Kidney (tissue), 13 donors: ENCODE measurements at regions not wholly inside any gene's neighbourhood (a gene's known extent, or its start where the extent isn't known, plus 50 kb on each side); places are given as distances from the start of the nearest gene placed in this dataset.

Source experiments
- DNase-seq, 5 donors: peaks; one replicate each; pipeline ENCODE4 v3.0.0-alpha.2; 2013 to 2020
- FAIRE-seq: peaks from 2 replicates; lab custom pipeline; 2012; peaks lifted over from hg19 to GRCh38; lab: Jason Lieb, UNC
- H3K27ac ChIP-seq, 2 donors: one replicate each; pipeline ENCODE4 v1.7.0; 2013; ENCODE audit warnings: low read depth in 2 of 2, low read length in 2 of 2, inconsistent platforms in 1 of 2
- H3K27me3 ChIP-seq: one replicate; pipeline ENCODE4 v1.7.1; 2013; ENCODE audit warnings: low read length, inconsistent platforms; ENCODE audit not compliant: control insufficient read depth, insufficient read depth
- H3K36me3 ChIP-seq, 3 donors: one replicate each; pipeline versions ENCODE4 v1.7.0 to v1.7.1; 2013; ENCODE audit warnings: low read length in 3 of 3, control low read depth in 1 of 3, inconsistent platforms in 1 of 3; ENCODE audit not compliant: insufficient read depth in 3 of 3, control insufficient read depth in 2 of 3
- H3K4me1 ChIP-seq, 3 donors: one replicate each; pipeline versions ENCODE4 v1.7.0 to v1.7.1; 2013; ENCODE audit warnings: low read length in 3 of 3, inconsistent platforms in 1 of 3, low read depth in 1 of 3; ENCODE audit not compliant: control insufficient read depth in 2 of 3, insufficient read depth in 2 of 3
- H3K4me3 ChIP-seq, 3 donors: one replicate each; pipeline versions ENCODE4 v1.7.0 to v1.8.1; 2013; ENCODE audit warnings: low read length in 3 of 3, control low read depth in 1 of 3, inconsistent platforms in 1 of 3
- H3K9ac ChIP-seq, 3 donors: one replicate each; pipeline versions ENCODE4 v1.7.0 to v1.7.1; 2013; ENCODE audit warnings: low read length in 3 of 3, control low read depth in 1 of 3, inconsistent platforms in 1 of 3
- H3K9me3 ChIP-seq, 3 donors: one replicate each; pipeline versions ENCODE4 v1.7.0 to v1.7.1; 2013; ENCODE audit warnings: low read length in 3 of 3, control low read depth in 1 of 3, inconsistent platforms in 1 of 3; ENCODE audit not compliant: control insufficient read depth in 2 of 3, insufficient read depth in 1 of 3
- intact Hi-C: fragments of 100-400 bp; cut with DNase I; formaldehyde crosslinking; loops from one replicate; pipeline ENCODE4 v1.11.1; 2022
- TF ChIP-seq, protein P1 (sequence below): IDR thresholded peaks from 3 replicates; pipeline ENCODE4 v1.5.1; 2012; ENCODE audit warnings: mild to moderate bottlenecking, moderate library complexity, borderline replicate concordance; ENCODE audit not compliant: insufficient read depth; ENCODE audit errors: extremely low read depth
- donor health status: control.
- donor health status: control.
- donor health status: control.
- donor health status: control.
- donor health status: control.
- donor health status: DM: yes; HTN: yes; CAD: no.
- donor health status: Normal renal cell carcinoma (clear cell type).

DNA sequence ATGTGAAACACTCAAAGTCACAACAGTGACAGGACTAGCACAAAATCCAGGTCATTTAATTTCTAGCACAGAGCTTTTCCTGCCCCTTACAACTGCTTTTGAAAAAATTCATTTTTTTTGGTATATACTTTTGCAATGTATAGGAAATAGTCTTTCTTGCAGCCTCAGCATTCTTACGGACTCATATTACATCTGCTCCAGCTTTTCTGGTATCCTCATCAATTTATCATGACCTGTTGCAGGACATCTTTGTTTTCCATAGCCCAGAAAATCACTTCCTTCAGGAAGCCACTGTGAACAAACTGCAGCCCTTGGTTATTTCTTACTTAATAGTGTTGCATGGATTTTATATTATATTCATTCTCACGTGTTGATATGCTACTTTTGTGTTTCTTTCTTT lies 347.9 kb upstream of the MTPN start:
- Histone ChIP-seq H3K36me3 (no peaks in the 10 kb centered on the region), H3K9ac (no peak overlapping the region), H3K27ac (no peak overlapping the region), H3K9me3 (no peaks in the 10 kb centered on the region), H3K27me3 (no peaks in the 10 kb centered on the region), H3K4me1 (no peaks in the 10 kb centered on the region), H3K4me3 (no peak overlapping the region)
- intact Hi-C loops: no loop called here
- TF ChIP-seq, protein P1, sequence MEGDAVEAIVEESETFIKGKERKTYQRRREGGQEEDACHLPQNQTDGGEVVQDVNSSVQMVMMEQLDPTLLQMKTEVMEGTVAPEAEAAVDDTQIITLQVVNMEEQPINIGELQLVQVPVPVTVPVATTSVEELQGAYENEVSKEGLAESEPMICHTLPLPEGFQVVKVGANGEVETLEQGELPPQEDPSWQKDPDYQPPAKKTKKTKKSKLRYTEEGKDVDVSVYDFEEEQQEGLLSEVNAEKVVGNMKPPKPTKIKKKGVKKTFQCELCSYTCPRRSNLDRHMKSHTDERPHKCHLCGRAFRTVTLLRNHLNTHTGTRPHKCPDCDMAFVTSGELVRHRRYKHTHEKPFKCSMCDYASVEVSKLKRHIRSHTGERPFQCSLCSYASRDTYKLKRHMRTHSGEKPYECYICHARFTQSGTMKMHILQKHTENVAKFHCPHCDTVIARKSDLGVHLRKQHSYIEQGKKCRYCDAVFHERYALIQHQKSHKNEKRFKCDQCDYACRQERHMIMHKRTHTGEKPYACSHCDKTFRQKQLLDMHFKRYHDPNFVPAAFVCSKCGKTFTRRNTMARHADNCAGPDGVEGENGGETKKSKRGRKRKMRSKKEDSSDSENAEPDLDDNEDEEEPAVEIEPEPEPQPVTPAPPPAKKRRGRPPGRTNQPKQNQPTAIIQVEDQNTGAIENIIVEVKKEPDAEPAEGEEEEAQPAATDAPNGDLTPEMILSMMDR: no peak
- FAIRE-seq: no peak
- DNase-seq: no peak

DNA sequence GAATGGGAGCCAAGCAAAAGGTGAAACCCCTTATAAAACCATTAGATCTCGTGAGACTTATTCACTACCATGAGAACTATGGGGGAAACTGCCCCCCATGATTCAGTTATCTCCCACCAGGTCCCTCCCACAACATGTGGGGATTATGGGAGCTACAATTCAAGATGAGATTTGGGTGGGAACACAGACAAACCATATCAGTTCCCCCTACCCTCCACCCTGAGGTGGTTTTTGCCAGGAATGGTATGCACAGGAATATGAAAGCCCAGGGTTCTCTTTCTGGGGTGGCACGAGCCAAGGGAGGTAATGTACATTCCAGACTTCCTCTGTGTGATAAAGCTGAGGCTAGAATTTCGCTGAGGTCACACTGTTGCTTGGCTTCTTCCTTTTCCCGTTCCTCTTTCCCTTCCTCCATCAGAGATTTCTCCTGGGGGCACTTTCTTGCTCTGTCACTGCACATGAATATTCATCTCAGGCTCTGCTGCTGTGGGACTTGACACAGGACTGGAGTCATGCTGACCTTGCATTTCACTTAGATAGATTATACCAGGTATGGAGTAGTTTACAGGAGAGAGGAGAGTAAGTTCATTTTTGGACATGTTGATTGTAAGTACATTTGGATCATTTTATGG lies 347.0 kb upstream of the MTPN start:
- Histone ChIP-seq H3K36me3 (no peaks in the 10 kb centered on the region), H3K4me1 (no peaks in the 10 kb centered on the region), H3K9ac (no peak overlapping the region), H3K9me3 (no peaks in the 10 kb centered on the region), H3K4me3 (no peak overlapping the region), H3K27ac (no peak overlapping the region), H3K27me3 (no peaks in the 10 kb centered on the region)
- intact Hi-C loops: no loop called here
- TF ChIP-seq, protein P1: no peak
- DNase-seq: no peak
- FAIRE-seq: no peak

DNA sequence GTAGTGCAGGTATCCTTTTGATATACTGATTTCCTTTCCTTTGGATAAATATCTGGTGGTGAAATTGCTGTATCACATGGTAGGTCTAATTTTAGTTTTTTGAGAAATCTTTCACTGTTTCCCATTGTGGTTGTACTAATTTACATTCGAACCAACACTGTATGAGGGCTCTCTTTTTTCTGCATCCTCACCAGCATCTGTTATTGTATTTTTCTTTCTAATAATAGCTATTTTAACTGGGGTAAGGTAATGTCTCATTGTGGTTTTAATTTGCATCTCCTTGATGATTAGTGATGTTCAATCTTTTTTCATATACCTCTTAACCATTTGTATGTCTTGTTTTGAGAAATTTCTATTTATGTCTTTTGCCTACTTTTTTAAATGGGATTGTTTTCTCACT lies 335.4 kb upstream of the MTPN start:
- intact Hi-C loops: no loop called here
- TF ChIP-seq, protein P1: no peak

DNA sequence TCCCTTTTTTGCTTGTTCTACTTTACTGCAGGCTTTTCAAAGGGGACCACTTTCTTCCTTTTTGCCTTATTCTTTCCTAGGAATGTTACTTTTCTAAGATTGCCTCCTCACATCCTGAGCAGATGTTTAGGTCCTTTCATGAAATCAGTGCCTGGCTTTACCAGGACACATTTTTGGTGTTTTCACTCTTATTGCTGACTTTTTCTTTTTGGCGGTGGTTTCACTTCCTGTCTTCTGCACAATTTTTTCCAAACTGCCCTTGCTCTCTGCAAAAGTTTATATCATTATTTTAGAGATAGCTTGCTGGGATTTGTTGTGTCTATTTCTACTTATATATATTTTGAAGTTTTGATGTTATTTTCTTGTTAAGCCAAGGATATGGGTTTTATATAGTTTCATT lies 332.2 kb upstream of the MTPN start:
- Histone ChIP-seq H3K9ac (no peak overlapping the region), H3K9me3 (peaks cover 0 to 2% (median 0%) of the 10 kb centered on the region in 3 donors), H3K4me1 (no peaks in the 10 kb centered on the region), H3K27ac (no peak overlapping the region), H3K36me3 (no peaks in the 10 kb centered on the region), H3K4me3 (no peak overlapping the region), H3K27me3 (no peaks in the 10 kb centered on the region)
- intact Hi-C loops: no loop called here
- DNase-seq: no peak
- TF ChIP-seq, protein P1: no peak
- FAIRE-seq: no peak

More for the DNA sequence above, 335.4 kb upstream of the MTPN start:
- Histone ChIP-seq H3K36me3 (no peaks in the 10 kb centered on the region), H3K9ac (no peak overlapping the region), H3K9me3 (peaks cover 0 to 2% (median 0%) of the 10 kb centered on the region in 3 donors), H3K27me3 (no peaks in the 10 kb centered on the region), H3K4me3 (no peak overlapping the region), H3K4me1 (no peaks in the 10 kb centered on the region), H3K27ac (no peak overlapping the region)
- no peak for FAIRE-seq
- no peak for DNase-seq
